ENCODE measurements at regions not wholly inside any gene's neighbourhood (a gene's known extent, or its start where the extent isn't known, plus 50 kb on each side); places are given as distances from the start of the nearest gene placed in this dataset.

- H3K4me1 ChIP-seq (ENCODE audit: control insufficient read depth, insufficient read depth, low read length) = no peaks in the 10 kb centered on the region
- H3K18ac ChIP-seq (ENCODE audit: low read depth, low read length) = no peak overlapping the region
- H3K36me3 ChIP-seq (ENCODE audit: control insufficient read depth, insufficient read depth, low read length) = no peaks in the 10 kb centered on the region
- DNase-seq (no peak), ATAC-seq (ENCODE audit: low read depth) (no peak)
- H2AK9ac ChIP-seq (replicated peaks; ENCODE audit: low read depth, low read length, poor library complexity) = no peak overlapping the region
- H3K56ac ChIP-seq (ENCODE audit: extremely low read depth, insufficient read depth, low read length) = no peak overlapping the region
- no peak overlapping the region for H3K27ac ChIP-seq (ENCODE audit: insufficient read depth, low read length)
- H2AFZ ChIP-seq (replicated peaks; ENCODE audit: low read length, poor library complexity) = no peak overlapping the region
- in situ Hi-C loops (cut with MboI; ENCODE audit: low sequenced_read_pairs) (no loop called here), dilution Hi-C loops (cut with HindIII; ENCODE audit: low sequenced_read_pairs, unreplicated experiment) (no loop called here), intact Hi-C loops (cut with micrococcal nuclease) (no loop called here)
- H3K9me1 ChIP-seq (ENCODE audit: insufficient read depth, low read length) = no peaks in the 10 kb centered on the region
- no TSS peak for BruUV-seq (replicated peaks)
- H3K9me3 ChIP-seq (ENCODE audit: control insufficient read depth, insufficient read depth, low read length) = 0 out of 2 replicates have a peak, but pooled peaks cover 2% of the 10 kb centered on the region
- POLR2A ChIA-PET (ENCODE audit: unreplicated experiment) = no interaction called here
- H2BK5ac ChIP-seq (ENCODE audit: low read depth, low read length, poor library complexity, severe bottlenecking) = no peak overlapping the region
- no peaks in the 10 kb centered on the region for H3K79me1 ChIP-seq (ENCODE audit: low read depth in 1 of 2, low read length in 2 of 2)
- H3K9ac ChIP-seq (ENCODE audit: low read depth, low read length) = no peak overlapping the region
- no peak overlapping the region for H2BK15ac ChIP-seq (ENCODE audit: low read depth, low read length)
- no peak overlapping the region for H3K4me3 ChIP-seq (ENCODE audit: insufficient read depth, low read depth, low read length)
- H3K14ac ChIP-seq (replicated peaks; ENCODE audit: low read depth, low read length) = no peak overlapping the region
- H4K91ac ChIP-seq (ENCODE audit: insufficient read depth, low read depth, low read length) = no peak overlapping the region
- no peak overlapping the region for H3K23ac ChIP-seq (ENCODE audit: low read depth, low read length)
- no peak overlapping the region for H4K8ac ChIP-seq (ENCODE audit: low read depth in 2 of 2, low read length in 2 of 2)
- TF ChIP-seq RAD21 (IDR thresholded peaks at IDR 0.05; ENCODE audit: low read length) (no peak), CTCF (conservative IDR thresholded peaks at IDR 0.05; ENCODE audit: low read depth, low read length) (no peak), MAZ (IDR thresholded peaks at IDR 0.05; ENCODE audit: borderline replicate concordance, low read depth, low read length) (no peak), RFX5 (IDR thresholded peaks at IDR 0.05; ENCODE audit: low read depth, low read length) (no peak), MXI1 (IDR thresholded peaks at IDR 0.05; ENCODE audit: borderline replicate concordance, low read depth, low read length) (no peak), ELK1 (IDR thresholded peaks at IDR 0.05; ENCODE audit: borderline replicate concordance, low read depth, low read length) (no peak)
- CTCF ChIA-PET = no interaction called here
- no peak overlapping the region for H4K5ac ChIP-seq (ENCODE audit: low read depth, low read length)
- no peaks in the 10 kb centered on the region for H4K20me1 ChIP-seq (ENCODE audit: insufficient read depth, low read length)
- H3K27me3 ChIP-seq (ENCODE audit: control insufficient read depth, insufficient read depth, low read length) = peaks cover 26% of the 10 kb centered on the region
- H2BK20ac ChIP-seq (ENCODE audit: low read depth, low read length) = no peak overlapping the region
- no peak overlapping the region for H3K4me2 ChIP-seq (ENCODE audit: low read depth, low read length)
- no peak overlapping the region for H3K4ac ChIP-seq (ENCODE audit: low read depth, low read length)
- no peak overlapping the region for H2BK120ac ChIP-seq (ENCODE audit: low read depth, low read length)
- no peak overlapping the region for H2AK5ac ChIP-seq (ENCODE audit: low read depth, low read length)
- WGBS, 2 experiments (ENCODE audit: extremely low coverage in 2 of 2, insufficient read length in 1 of 2) = no CpG with 5 or more reads among the region's 2 CpGs
Observed at GRCh38 chr9:109632817-109633216, 134.7 kb upstream of the PTPN3 start.

All from IMR-90 (cell line).